Liver (tissue), 3 donors: ENCODE measurements at regions not wholly inside any gene's neighbourhood (a gene's known extent, or its start where the extent isn't known, plus 50 kb on each side); places are given as distances from the start of the nearest gene placed in this dataset.

ENCODE experiments used
- FOXA1 ChIP-seq: IDR thresholded peaks from 2 replicates; pipeline ENCODE4 v1.6.1; 2016; ENCODE audit warnings: antibody characterized with exemption
- GABPA ChIP-seq, 2 donors: IDR thresholded peaks in 1 of 2; conservative IDR thresholded peaks in 1 of 2; 2 replicates each; pipeline ENCODE4 v1.6.1; 2016; ENCODE audit warnings: antibody characterized with exemption in 2 of 2, mild to moderate bottlenecking in 1 of 2, moderate library complexity in 1 of 2
- JUND ChIP-seq, 2 donors: IDR thresholded peaks; 2 replicates each; pipeline ENCODE4 v1.6.1; 2016; ENCODE audit warnings: antibody characterized with exemption in 2 of 2
- RXRA ChIP-seq, 2 donors: IDR thresholded peaks; 2 replicates each; pipeline ENCODE4 v1.6.1; 2017 to 2018; ENCODE audit warnings: antibody characterized with exemption in 2 of 2, mild to moderate bottlenecking in 1 of 2
- SP1 ChIP-seq: IDR thresholded peaks from 2 replicates; pipeline ENCODE4 v1.6.1; 2018; ENCODE audit warnings: antibody characterized with exemption, mild to moderate bottlenecking
- TF ChIP-seq, protein P1 (sequence below): IDR thresholded peaks from 2 replicates; pipeline ENCODE4 v1.6.1; 2016; ENCODE audit warnings: antibody characterized with exemption, mild to moderate bottlenecking
- TF ChIP-seq, protein P2 (sequence below): fragments of 150-350 bp; IDR thresholded peaks from 2 replicates; pipeline ENCODE4 v1.5.1; 2017; ENCODE audit warnings: improper control_type of control experiment, low read depth, low read length; ENCODE audit not compliant: missing input control
- TF ChIP-seq, protein P3 (sequence below): IDR thresholded peaks from 2 replicates; pipeline ENCODE4 v1.6.1; 2016; ENCODE audit warnings: antibody characterized with exemption
- donor health status: healthy.
- donor health status: healthy.

DNA sequence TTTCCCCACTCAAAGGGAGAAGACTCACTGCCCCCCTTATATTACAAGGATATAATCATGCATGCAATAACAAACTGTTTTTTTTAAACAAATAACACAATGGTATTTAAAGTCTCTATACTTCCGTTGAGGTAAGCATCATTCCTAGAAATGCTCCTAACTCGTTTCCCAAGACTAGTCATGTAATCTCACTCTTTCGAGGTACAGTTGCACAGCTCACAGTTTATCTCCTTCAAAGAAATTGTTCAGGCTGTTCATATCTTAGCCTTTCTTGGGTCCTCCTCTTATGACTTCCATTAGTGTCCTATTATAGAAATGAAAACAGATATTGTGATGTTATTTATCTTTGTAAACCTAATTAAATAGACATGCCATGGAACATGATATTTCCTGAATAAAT is 705.0 kb downstream of the KCNT2 start:
- TF ChIP-seq, protein P1, sequence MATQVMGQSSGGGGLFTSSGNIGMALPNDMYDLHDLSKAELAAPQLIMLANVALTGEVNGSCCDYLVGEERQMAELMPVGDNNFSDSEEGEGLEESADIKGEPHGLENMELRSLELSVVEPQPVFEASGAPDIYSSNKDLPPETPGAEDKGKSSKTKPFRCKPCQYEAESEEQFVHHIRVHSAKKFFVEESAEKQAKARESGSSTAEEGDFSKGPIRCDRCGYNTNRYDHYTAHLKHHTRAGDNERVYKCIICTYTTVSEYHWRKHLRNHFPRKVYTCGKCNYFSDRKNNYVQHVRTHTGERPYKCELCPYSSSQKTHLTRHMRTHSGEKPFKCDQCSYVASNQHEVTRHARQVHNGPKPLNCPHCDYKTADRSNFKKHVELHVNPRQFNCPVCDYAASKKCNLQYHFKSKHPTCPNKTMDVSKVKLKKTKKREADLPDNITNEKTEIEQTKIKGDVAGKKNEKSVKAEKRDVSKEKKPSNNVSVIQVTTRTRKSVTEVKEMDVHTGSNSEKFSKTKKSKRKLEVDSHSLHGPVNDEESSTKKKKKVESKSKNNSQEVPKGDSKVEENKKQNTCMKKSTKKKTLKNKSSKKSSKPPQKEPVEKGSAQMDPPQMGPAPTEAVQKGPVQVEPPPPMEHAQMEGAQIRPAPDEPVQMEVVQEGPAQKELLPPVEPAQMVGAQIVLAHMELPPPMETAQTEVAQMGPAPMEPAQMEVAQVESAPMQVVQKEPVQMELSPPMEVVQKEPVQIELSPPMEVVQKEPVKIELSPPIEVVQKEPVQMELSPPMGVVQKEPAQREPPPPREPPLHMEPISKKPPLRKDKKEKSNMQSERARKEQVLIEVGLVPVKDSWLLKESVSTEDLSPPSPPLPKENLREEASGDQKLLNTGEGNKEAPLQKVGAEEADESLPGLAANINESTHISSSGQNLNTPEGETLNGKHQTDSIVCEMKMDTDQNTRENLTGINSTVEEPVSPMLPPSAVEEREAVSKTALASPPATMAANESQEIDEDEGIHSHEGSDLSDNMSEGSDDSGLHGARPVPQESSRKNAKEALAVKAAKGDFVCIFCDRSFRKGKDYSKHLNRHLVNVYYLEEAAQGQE: no peak
- TF ChIP-seq, protein P2, sequence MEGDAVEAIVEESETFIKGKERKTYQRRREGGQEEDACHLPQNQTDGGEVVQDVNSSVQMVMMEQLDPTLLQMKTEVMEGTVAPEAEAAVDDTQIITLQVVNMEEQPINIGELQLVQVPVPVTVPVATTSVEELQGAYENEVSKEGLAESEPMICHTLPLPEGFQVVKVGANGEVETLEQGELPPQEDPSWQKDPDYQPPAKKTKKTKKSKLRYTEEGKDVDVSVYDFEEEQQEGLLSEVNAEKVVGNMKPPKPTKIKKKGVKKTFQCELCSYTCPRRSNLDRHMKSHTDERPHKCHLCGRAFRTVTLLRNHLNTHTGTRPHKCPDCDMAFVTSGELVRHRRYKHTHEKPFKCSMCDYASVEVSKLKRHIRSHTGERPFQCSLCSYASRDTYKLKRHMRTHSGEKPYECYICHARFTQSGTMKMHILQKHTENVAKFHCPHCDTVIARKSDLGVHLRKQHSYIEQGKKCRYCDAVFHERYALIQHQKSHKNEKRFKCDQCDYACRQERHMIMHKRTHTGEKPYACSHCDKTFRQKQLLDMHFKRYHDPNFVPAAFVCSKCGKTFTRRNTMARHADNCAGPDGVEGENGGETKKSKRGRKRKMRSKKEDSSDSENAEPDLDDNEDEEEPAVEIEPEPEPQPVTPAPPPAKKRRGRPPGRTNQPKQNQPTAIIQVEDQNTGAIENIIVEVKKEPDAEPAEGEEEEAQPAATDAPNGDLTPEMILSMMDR: no peak
- TF ChIP-seq GABPA (IDR thresholded peaks at IDR 0.05 in 1 of 2, conservative IDR thresholded peaks at IDR 0.05 in 1 of 2) (no peak), FOXA1 (no peak), JUND (IDR thresholded peaks at IDR 0.05) (no peak), RXRA (IDR thresholded peaks at IDR 0.05) (no peak), SP1 (no peak)
- TF ChIP-seq, protein P3, sequence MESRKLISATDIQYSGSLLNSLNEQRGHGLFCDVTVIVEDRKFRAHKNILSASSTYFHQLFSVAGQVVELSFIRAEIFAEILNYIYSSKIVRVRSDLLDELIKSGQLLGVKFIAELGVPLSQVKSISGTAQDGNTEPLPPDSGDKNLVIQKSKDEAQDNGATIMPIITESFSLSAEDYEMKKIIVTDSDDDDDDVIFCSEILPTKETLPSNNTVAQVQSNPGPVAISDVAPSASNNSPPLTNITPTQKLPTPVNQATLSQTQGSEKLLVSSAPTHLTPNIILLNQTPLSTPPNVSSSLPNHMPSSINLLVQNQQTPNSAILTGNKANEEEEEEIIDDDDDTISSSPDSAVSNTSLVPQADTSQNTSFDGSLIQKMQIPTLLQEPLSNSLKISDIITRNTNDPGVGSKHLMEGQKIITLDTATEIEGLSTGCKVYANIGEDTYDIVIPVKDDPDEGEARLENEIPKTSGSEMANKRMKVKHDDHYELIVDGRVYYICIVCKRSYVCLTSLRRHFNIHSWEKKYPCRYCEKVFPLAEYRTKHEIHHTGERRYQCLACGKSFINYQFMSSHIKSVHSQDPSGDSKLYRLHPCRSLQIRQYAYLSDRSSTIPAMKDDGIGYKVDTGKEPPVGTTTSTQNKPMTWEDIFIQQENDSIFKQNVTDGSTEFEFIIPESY: no peak
